Transverse colon (tissue), 3 donors: ENCODE measurements at regions not wholly inside any gene's neighbourhood (a gene's known extent, or its start where the extent isn't known, plus 50 kb on each side); places are given as distances from the start of the nearest gene placed in this dataset.

Source experiments
- CTCF ChIP-seq, 5 experiments: fragments of 200-600 bp in 3 of 5; fragments of 450-650 bp in 2 of 5; sonication (generic) in 3 of 5; IDR thresholded peaks; 1 replicate in 2 of 5; 2 replicates in 3 of 5; pipeline ENCODE4 v1.5.1; 2016 to 2017; ENCODE audit warnings: antibody characterized with exemption in 5 of 5, inconsistent platforms in 3 of 5, mild to moderate bottlenecking in 2 of 5, moderate library complexity in 1 of 5
- POLR2A ChIP-seq: fragments of 450-650 bp; IDR thresholded peaks from one replicate; pipeline ENCODE4 v1.6.1; 2016; ENCODE audit warnings: antibody characterized with exemption, mild to moderate bottlenecking, moderate library complexity

GRCh38 chr3:165613014-165613413 lies 224.2 kb downstream of the BCHE start:
- TF ChIP-seq CTCF (IDR thresholded peaks at IDR 0.05): no peak
- no peak for TF ChIP-seq POLR2A
